NCI-H1105 (cell line): ENCODE measurements at regions not wholly inside any gene's neighbourhood (a gene's known extent, or its start where the extent isn't known, plus 50 kb on each side); places are given as distances from the start of the nearest gene placed in this dataset.

ENCODE experiments used
- DNase-seq: peaks from one replicate; lab custom pipeline; 2025; lab: John Stamatoyannopoulos, UW

DNA sequence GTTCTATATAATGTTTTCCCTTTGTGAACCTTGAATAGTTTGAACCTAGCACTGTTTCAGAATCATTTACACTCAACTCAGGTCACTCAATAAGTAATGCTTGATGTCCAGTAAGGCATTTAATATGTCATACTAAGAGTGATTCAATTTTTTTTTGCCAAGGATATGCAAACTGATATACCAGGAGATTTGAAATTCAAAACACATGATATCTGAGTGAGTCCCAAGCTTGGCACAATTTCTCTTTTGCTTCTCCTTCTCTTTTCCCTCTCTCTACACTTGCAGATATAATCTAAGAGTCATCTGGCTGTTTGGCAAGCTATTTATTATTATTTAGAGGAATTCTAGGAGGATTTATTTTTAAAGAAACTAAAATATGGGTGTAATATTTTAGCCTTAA lies 61.6 kb upstream of the SPAG17 start:
- no peak for DNase-seq

DNA sequence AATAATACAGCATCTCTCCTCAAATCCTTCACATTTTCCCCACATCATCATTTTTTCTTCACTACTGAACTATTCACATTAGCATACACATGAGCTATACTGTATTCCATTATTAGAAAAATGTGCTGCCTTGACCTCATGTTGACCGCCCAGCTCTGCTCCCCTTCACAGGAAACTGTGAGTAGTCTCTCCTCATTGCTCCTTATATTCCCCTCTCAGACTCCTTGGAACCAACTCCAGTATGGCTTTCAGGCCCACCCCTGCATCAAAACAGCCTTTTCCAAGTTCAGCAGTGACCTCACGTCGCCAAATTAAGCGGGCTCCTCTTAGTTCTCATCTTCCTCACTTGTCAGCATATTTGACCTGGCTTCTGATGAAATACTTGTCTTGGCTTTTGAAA lies 59.2 kb upstream of the SPAG17 start:
- DNase-seq: no peak

- no peak for DNase-seq
These were observed 58.2 kb upstream of the SPAG17 start for GRCh38 chr1:118243269-118243668.
